Thoracic aorta (tissue), 2 donors: ENCODE measurements at regions not wholly inside any gene's neighbourhood (a gene's known extent, or its start where the extent isn't known, plus 50 kb on each side); places are given as distances from the start of the nearest gene placed in this dataset.

Source experiments
- ATAC-seq: fragments of 150-250 bp; one replicate; pipeline ENCODE4 v1.8.0; 2017; ENCODE audit warnings: low read depth; ENCODE audit not compliant: insufficient number of reproducible peaks, low FRiP score
- DNase-seq: peaks from one replicate; pipeline ENCODE4 v3.0.0-alpha.2; 2020; ENCODE audit warnings: low spot score
- H3K27ac ChIP-seq, 2 donors: fragments of 200-600 bp; sonication (generic); 1 replicate in 1 of 2; 2 replicates in 1 of 2; pipeline ENCODE4 v1.5.1; 2016; ENCODE audit warnings: mild to moderate bottlenecking in 2 of 2, moderate library complexity in 2 of 2
- H3K27me3 ChIP-seq: fragments of 200-600 bp; sonication (generic); replicated peaks from 2 replicates; pipeline ENCODE4 v1.6.0; 2016; ENCODE audit warnings: mild to moderate bottlenecking; ENCODE audit not compliant: insufficient read depth
- H3K36me3 ChIP-seq: fragments of 200-600 bp; sonication (generic); one replicate; pipeline ENCODE4 v1.5.1; 2016
- H3K4me1 ChIP-seq, 2 donors: fragments of 200-600 bp; sonication (generic); 1 replicate in 1 of 2; 2 replicates in 1 of 2; pipeline versions ENCODE4 v1.5.1 to v1.6.0; 2016; ENCODE audit warnings: low read depth in 2 of 2, mild to moderate bottlenecking in 1 of 2; ENCODE audit not compliant: control insufficient read depth in 1 of 2
- H3K4me3 ChIP-seq: fragments of 200-600 bp; sonication (generic); 2 replicates; pipeline ENCODE4 v1.5.1; 2016; ENCODE audit warnings: mild to moderate bottlenecking
- H3K9me3 ChIP-seq: fragments of 200-600 bp; sonication (generic); 2 replicates; pipeline ENCODE4 v1.5.1; 2016
- CTCF ChIP-seq: fragments of 200-600 bp; sonication (generic); IDR thresholded peaks from one replicate; pipeline ENCODE4 v1.5.1; 2019; ENCODE audit warnings: antibody characterized with exemption

GRCh38 chr12:124489915-124490583, 77.4 kb downstream of the NCOR2 start:
- Histone ChIP-seq H3K27ac (no peak overlapping the region), H3K4me3 (no peak overlapping the region), H3K4me1 (peaks cover 3 to 12% of the 10 kb centered on the region in 2 donors), H3K36me3 (peaks cover 16% of the 10 kb centered on the region), H3K27me3 (no peaks in the 10 kb centered on the region), H3K9me3 (no peaks in the 10 kb centered on the region)
- ATAC-seq (no peak), DNase-seq (no peak)
- TF ChIP-seq CTCF, result no peak

- Histone ChIP-seq H3K27ac (no peak overlapping the region), H3K9me3 (no peaks in the 10 kb centered on the region), H3K36me3 (peaks cover 12% of the 10 kb centered on the region), H3K4me3 (no peak overlapping the region), H3K4me1 (peaks cover 3 to 12% of the 10 kb centered on the region in 2 donors), H3K27me3 (no peaks in the 10 kb centered on the region)
- no peak for DNase-seq
- TF ChIP-seq CTCF, result no peak
- no peak for ATAC-seq
Observed at GRCh38 chr12:124489220-124489619, 78.2 kb downstream of the NCOR2 start.

GRCh38 chr12:124488520-124488919, 78.9 kb downstream of the NCOR2 start:
- H3K4me3 ChIP-seq, result no peak overlapping the region
- H3K27ac ChIP-seq, result no peak overlapping the region

DNA sequence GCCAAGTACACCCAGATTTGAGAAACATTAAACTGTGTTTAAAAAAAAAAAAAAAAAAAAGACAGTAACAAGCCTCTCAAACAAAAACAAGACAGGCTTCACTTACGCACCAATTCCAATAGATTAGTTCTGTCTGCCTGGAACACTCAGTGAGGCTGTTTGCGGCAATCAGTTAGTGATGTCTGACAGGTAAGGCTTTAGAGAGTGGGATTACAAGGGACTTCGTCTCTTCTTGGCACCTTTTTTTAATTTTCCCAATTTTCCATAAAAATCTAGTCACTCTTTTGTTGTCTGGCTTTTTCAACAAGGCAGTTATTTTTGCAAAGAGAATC, 79.6 kb downstream of the NCOR2 start:
- ATAC-seq (no peak), DNase-seq (no peak)
- no peak for TF ChIP-seq CTCF
- Histone ChIP-seq H3K36me3 (peaks cover 19% of the 10 kb centered on the region), H3K4me3 (no peak overlapping the region), H3K27ac (no peak overlapping the region), H3K27me3 (no peaks in the 10 kb centered on the region), H3K4me1 (peaks cover 3 to 12% of the 10 kb centered on the region in 2 donors), H3K9me3 (no peaks in the 10 kb centered on the region)

More at GRCh38 chr12:124488520-124488919, 78.9 kb downstream of the NCOR2 start:
- peaks cover 3 to 12% of the 10 kb centered on the region in 2 donors for H3K4me1 ChIP-seq
- H3K9me3 ChIP-seq, result no peaks in the 10 kb centered on the region
- DNase-seq, result no peak
- peaks cover 12% of the 10 kb centered on the region for H3K36me3 ChIP-seq
- TF ChIP-seq CTCF, result no peak
- ATAC-seq, result no peak
- H3K27me3 ChIP-seq, result no peaks in the 10 kb centered on the region

DNA sequence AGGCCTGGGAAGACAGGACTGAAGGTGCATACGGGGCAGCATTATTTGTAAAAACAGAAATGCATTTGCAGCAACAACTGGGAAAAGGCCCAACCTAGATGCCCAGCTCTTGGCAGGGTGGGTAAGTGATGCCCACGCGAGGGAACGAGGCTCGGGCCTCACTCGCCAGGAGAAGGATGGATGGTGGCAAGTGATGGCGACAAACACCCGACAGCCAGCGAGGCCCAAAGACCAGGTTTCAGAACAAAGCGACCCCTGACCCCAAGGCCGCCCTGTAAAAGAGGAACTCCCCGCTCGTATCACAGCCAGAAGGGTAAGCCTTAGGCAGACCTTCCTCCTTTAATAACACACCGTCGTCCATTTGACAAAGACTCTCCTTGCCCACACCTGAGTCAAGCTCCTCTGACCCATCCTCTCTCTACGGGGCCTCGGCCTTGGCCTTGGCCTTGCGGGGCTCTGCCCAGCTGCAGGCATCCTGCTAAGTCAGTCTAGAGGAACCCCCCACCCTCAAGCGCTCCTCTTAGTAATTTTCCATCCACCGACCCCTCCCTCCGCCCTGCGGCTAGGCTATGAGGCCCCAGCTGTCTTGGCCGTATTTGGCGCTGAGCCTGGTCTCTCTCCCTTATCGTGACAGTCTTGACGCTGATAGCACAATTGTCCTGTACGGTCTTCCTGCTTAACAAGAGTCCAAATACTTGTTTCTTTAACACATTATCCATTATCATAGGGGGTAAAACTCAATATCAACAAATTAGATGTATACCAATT, 80.2 kb downstream of the NCOR2 start:
- H3K36me3 ChIP-seq, result peaks cover 25% of the 10 kb centered on the region
- H3K9me3 ChIP-seq, result no peaks in the 10 kb centered on the region
- H3K4me1 ChIP-seq, result peaks cover 3 to 12% of the 10 kb centered on the region in 2 donors
- no peak for TF ChIP-seq CTCF
- H3K4me3 ChIP-seq, result no peak overlapping the region
- no peak overlapping the region for H3K27ac ChIP-seq
- H3K27me3 ChIP-seq, result no peaks in the 10 kb centered on the region
- DNase-seq (no peak), ATAC-seq (no peak)
